Activated CD4-positive, alpha-beta T cell treated with anti-CD3 and anti-CD28 coated beads, Interleukin-2, amount 50 U/mL, for 4 hours (primary cell): ENCODE measurements at regions not wholly inside any gene's neighbourhood (a gene's known extent, or its start where the extent isn't known, plus 50 kb on each side); places are given as distances from the start of the nearest gene placed in this dataset.

ENCODE experiments used
- DNase-seq, 2 experiments: peaks; one replicate each; pipeline ENCODE4 v3.0.0-alpha.2; 2020

DNA sequence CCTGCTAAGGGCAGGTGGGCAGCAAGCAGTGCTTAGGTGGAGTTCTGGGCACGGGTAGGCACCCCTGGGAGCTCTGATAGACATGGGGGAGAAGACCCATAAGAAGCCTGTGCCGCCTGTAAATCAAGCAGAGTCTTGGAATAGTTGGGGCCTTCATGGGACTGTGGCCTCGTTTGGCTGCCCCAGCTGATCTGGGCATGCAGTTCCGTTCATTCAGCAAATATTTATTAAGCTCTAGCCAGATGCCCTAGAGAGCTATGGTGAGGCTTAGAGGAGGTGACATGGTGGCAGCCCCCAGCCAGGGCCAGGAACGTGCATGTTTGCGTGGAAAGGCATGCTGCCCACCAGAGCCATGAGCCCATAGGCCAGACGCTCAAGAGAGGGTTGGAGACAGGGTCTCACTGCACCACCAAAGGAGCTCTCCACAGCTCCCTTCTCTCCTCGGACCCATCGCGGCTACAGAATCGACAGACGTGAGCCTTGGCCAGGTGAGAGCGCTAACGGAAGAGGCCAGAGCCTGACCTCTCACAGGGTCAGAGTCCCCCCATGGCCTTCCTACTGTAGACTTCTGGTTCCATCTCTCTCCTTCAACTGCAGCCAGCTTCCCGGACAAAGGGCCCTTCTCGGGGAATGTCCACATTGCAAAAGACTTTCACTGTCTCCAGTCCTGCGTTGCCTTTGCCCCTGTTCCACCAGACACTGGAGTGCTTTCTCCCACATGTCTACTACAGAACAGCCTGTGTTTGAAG lies 135.7 kb downstream of the INHBB start:
- no peak for DNase-seq

- DNase-seq: no peak
Observed at GRCh38 chr2:120482334-120482733, 136.4 kb downstream of the INHBB start.

GRCh38 chr2:120483355-120483754 lies 137.4 kb downstream of the INHBB start:
- DNase-seq: no peak

- DNase-seq: no peak
Observed at GRCh38 chr2:120485096-120485495, 139.2 kb downstream of the INHBB start.

GRCh38 chr2:120486441-120486840 lies 140.5 kb downstream of the INHBB start:
- no peak for DNase-seq

- DNase-seq: no peak
Observed at GRCh38 chr2:120486946-120487345, 141.0 kb downstream of the INHBB start.

DNA sequence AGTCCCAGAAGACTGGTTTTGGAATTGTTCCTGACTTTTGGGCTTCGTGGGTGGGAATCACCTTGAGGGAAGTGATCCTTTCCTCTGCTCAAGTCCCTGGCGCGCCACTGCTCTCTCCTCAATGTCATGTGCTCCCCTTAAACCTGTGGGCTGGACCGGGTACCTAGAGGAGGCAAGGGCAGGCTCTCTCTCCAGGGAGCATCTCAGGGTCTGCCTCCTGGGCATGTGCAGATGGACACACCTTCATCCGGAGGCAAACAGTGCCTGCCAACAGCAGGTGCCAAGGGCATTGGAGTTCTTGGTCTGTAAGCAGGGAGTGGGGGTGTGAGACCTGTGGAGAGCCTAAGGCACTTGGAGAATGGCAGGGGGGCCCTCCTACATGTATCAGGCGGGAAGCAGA lies 142.6 kb downstream of the INHBB start:
- DNase-seq: no peak

- DNase-seq: no peak
Observed at GRCh38 chr2:120489023-120489422, 143.1 kb downstream of the INHBB start.

GRCh38 chr2:120490091-120490798 lies 144.3 kb downstream of the INHBB start:
- no peak for DNase-seq

DNA sequence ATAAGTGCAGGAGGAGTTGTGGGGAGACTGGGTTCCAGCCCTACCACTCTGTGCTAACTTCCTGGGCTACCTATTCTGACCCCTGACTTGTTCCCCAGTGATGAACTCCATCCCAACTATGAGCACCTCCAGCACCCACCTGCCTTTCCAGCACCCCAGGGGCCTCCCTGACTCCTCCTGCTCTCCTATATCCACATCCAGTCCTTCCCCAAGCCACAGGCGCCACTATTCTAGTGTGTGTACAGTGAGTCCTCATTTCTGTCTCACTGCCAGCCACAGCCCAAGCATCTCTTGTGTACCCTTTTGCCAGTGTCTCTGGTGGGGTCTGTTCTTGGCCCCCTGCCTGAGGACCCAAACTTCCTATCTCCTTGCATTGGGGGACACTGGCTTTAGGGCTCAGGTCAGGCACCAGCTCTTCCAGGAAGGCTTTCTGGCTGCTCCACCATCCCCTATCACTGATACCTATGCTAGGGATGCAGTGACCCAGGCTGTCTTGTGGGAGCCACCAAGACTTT lies 145.2 kb downstream of the INHBB start:
- DNase-seq: no peak

DNA sequence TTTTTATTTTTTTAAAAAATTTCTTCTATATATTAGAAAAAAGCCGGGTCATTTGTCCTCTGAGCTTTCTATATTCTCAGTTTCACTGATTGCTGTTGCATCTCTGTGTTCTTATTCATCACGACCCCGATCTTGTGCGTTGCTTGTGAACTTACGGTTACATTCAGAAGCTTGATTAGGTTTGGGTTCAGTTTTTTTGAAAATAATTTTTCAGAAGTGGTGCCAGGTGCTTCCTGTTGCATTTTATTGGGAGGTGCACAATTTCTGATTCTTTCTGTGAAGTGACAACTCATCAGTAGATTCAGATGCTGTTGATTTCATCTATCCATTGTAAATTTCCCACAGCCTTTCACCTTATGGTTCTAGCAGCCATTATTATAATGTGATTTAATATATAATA lies 147.3 kb downstream of the INHBB start:
- no peak for DNase-seq

GRCh38 chr2:120494446-120494845 lies 148.5 kb downstream of the INHBB start:
- no peak for DNase-seq

GRCh38 chr2:120495586-120495985 lies 149.7 kb downstream of the INHBB start:
- DNase-seq: no peak

DNA sequence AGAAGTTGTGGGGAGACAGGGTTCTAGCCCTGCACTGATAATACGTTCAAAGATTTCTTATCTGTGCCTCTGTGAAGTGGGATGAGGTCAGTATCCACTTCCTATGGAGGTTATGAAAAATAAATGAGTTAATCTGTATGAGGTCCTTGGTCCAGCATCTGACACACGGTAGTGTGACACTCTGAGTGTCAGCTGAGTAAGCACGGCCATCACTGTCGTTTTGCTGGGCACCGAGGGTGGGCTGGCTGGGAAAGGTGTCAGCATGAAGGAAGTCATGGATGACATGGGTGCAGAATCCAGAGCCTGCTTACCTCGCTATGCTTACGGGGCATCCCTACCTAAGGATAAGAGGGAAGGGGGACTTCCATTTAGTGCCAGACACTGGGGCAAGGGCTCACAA lies 150.3 kb downstream of the INHBB start:
- DNase-seq: no peak

- DNase-seq: no peak
Observed at GRCh38 chr2:120496759-120497158, 150.8 kb downstream of the INHBB start.

GRCh38 chr2:120497261-120497977 lies 151.5 kb downstream of the INHBB start:
- DNase-seq: no peak

- DNase-seq: no peak
Observed at GRCh38 chr2:120498121-120498520, 152.2 kb downstream of the INHBB start.

- DNase-seq: no peak
Observed at GRCh38 chr2:120498576-120499394, 152.8 kb downstream of the INHBB start.

- no peak for DNase-seq
Observed at GRCh38 chr2:120499784-120500495, 154.0 kb downstream of the INHBB start.

DNA sequence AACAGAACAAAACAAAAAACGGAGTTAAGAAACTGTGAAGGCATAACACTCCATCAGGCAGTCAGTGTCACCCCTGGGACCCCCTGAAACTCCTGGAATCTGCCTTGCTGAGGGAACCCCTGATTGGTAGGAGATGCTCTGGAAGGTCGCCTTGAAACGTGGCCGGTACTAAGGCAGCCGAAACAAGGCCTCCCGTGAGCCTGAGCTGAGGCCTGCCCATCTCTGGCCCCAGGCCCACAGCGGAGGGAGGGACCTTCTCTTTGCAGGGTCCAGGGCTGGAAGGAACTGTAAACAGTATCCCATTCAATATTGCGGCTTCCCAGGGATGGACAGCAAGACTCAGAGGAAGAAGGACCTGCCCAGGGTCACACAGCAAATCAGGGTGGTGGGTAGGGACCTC lies 155.7 kb downstream of the INHBB start:
- no peak for DNase-seq

GRCh38 chr2:120502357-120502756 lies 156.4 kb downstream of the INHBB start:
- DNase-seq: no peak

DNA sequence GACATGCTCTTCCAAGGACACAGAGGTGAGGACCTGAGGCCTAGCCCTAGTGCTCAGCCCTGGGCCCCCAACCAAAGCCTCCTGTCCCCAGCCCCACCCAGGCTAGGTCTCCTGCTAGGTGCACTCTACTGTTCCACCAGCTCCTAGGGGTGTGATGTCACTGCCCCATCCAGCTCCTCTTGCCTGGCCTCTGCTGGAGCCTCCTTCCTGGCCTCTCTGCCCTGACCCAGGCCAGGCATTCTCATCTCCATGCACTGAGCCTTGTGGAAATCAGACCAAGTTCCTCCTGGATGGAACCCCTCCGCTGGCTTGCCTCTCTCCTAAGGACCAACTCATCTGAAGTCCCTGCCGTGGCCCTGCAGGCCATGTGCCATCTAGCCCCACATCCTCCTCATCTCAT lies 156.8 kb downstream of the INHBB start:
- DNase-seq: no peak
